IPS-18a (cell line): ENCODE measurements at regions not wholly inside any gene's neighbourhood (a gene's known extent, or its start where the extent isn't known, plus 50 kb on each side); places are given as distances from the start of the nearest gene placed in this dataset.

ENCODE experiments used
- H3K27ac ChIP-seq: one replicate; pipeline ENCODE4 v1.5.1; 2013; ENCODE audit warnings: low read length
- H3K27me3 ChIP-seq: one replicate; pipeline ENCODE4 v1.6.1; 2013; ENCODE audit warnings: mild to moderate bottlenecking, low read length; ENCODE audit not compliant: control insufficient read depth, insufficient read depth
- H3K36me3 ChIP-seq: one replicate; pipeline ENCODE4 v1.6.1; 2013; ENCODE audit warnings: low read depth, low read length; ENCODE audit not compliant: control insufficient read depth
- H3K4me1 ChIP-seq: one replicate; pipeline ENCODE4 v1.6.1; 2013; ENCODE audit warnings: low read depth, low read length; ENCODE audit not compliant: control insufficient read depth
- H3K4me3 ChIP-seq: one replicate; pipeline ENCODE4 v1.5.1; 2013; ENCODE audit warnings: low read length
- H3K9ac ChIP-seq: one replicate; pipeline ENCODE4 v1.6.1; 2013; ENCODE audit warnings: mild to moderate bottlenecking, low read length, moderate library complexity
- H3K9me3 ChIP-seq: one replicate; pipeline ENCODE4 v1.6.1; 2013; ENCODE audit warnings: low read depth, low read length; ENCODE audit not compliant: control insufficient read depth

- no peaks in the 10 kb centered on the region for H3K4me1 ChIP-seq
- no peak overlapping the region for H3K4me3 ChIP-seq
- H3K9ac ChIP-seq = no peak overlapping the region
- H3K27me3 ChIP-seq = no peaks in the 10 kb centered on the region
- H3K36me3 ChIP-seq = no peaks in the 10 kb centered on the region
- no peak overlapping the region for H3K27ac ChIP-seq
- no peaks in the 10 kb centered on the region for H3K9me3 ChIP-seq
Measured at GRCh38 chr6:145137425-145137824, 597.9 kb downstream of the EPM2A start.

GRCh38 chr6:145138469-145139139 lies 596.7 kb downstream of the EPM2A start:
- H3K9ac ChIP-seq = no peak overlapping the region
- no peaks in the 10 kb centered on the region for H3K9me3 ChIP-seq
- no peak overlapping the region for H3K27ac ChIP-seq
- no peaks in the 10 kb centered on the region for H3K36me3 ChIP-seq
- H3K4me3 ChIP-seq = no peak overlapping the region
- H3K27me3 ChIP-seq = no peaks in the 10 kb centered on the region
- no peaks in the 10 kb centered on the region for H3K4me1 ChIP-seq

- H3K4me3 ChIP-seq = no peak overlapping the region
- H3K27me3 ChIP-seq = no peaks in the 10 kb centered on the region
- H3K36me3 ChIP-seq = no peaks in the 10 kb centered on the region
- no peaks in the 10 kb centered on the region for H3K4me1 ChIP-seq
- H3K9ac ChIP-seq = no peak overlapping the region
- no peaks in the 10 kb centered on the region for H3K9me3 ChIP-seq
- H3K27ac ChIP-seq = no peak overlapping the region
Measured at GRCh38 chr6:145139140-145139850, 596.0 kb downstream of the EPM2A start.

- H3K4me1 ChIP-seq = no peaks in the 10 kb centered on the region
- no peaks in the 10 kb centered on the region for H3K9me3 ChIP-seq
- no peak overlapping the region for H3K4me3 ChIP-seq
- H3K27me3 ChIP-seq = no peaks in the 10 kb centered on the region
- H3K9ac ChIP-seq = no peak overlapping the region
- H3K36me3 ChIP-seq = no peaks in the 10 kb centered on the region
- no peak overlapping the region for H3K27ac ChIP-seq
Measured at GRCh38 chr6:145139895-145140294, 595.4 kb downstream of the EPM2A start.

GRCh38 chr6:145141572-145141971 lies 593.7 kb downstream of the EPM2A start:
- no peaks in the 10 kb centered on the region for H3K27me3 ChIP-seq
- no peaks in the 10 kb centered on the region for H3K4me1 ChIP-seq
- H3K4me3 ChIP-seq = no peak overlapping the region
- H3K9ac ChIP-seq = no peak overlapping the region
- no peaks in the 10 kb centered on the region for H3K36me3 ChIP-seq
- H3K9me3 ChIP-seq = no peaks in the 10 kb centered on the region
- H3K27ac ChIP-seq = no peak overlapping the region

- H3K36me3 ChIP-seq = no peaks in the 10 kb centered on the region
- no peak overlapping the region for H3K27ac ChIP-seq
- H3K27me3 ChIP-seq = no peaks in the 10 kb centered on the region
- no peak overlapping the region for H3K4me3 ChIP-seq
- H3K9me3 ChIP-seq = no peaks in the 10 kb centered on the region
- no peak overlapping the region for H3K9ac ChIP-seq
- no peaks in the 10 kb centered on the region for H3K4me1 ChIP-seq
Measured at GRCh38 chr6:145142958-145143357, 592.4 kb downstream of the EPM2A start.

GRCh38 chr6:145143379-145143778 lies 591.9 kb downstream of the EPM2A start:
- Histone ChIP-seq H3K27ac (no peak overlapping the region), H3K4me3 (no peak overlapping the region), H3K9me3 (no peaks in the 10 kb centered on the region), H3K4me1 (no peaks in the 10 kb centered on the region), H3K36me3 (no peaks in the 10 kb centered on the region), H3K27me3 (no peaks in the 10 kb centered on the region), H3K9ac (no peak overlapping the region)

GRCh38 chr6:145147559-145147958 lies 587.8 kb downstream of the EPM2A start:
- Histone ChIP-seq H3K27me3 (no peaks in the 10 kb centered on the region), H3K9me3 (no peaks in the 10 kb centered on the region), H3K4me1 (peaks cover 3% of the 10 kb centered on the region), H3K4me3 (no peak overlapping the region), H3K36me3 (no peaks in the 10 kb centered on the region), H3K27ac (no peak overlapping the region), H3K9ac (no peak overlapping the region)

- peaks cover 3% of the 10 kb centered on the region for H3K4me1 ChIP-seq
- no peak overlapping the region for H3K27ac ChIP-seq
- H3K9ac ChIP-seq = no peak overlapping the region
- H3K36me3 ChIP-seq = no peaks in the 10 kb centered on the region
- no peaks in the 10 kb centered on the region for H3K9me3 ChIP-seq
- H3K27me3 ChIP-seq = no peaks in the 10 kb centered on the region
- no peak overlapping the region for H3K4me3 ChIP-seq
Measured at GRCh38 chr6:145147981-145148749, 587.2 kb downstream of the EPM2A start.

GRCh38 chr6:145148776-145149175 lies 586.5 kb downstream of the EPM2A start:
- Histone ChIP-seq H3K9ac (no peak overlapping the region), H3K4me1 (peaks cover 3% of the 10 kb centered on the region), H3K27ac (no peak overlapping the region), H3K27me3 (no peaks in the 10 kb centered on the region), H3K36me3 (no peaks in the 10 kb centered on the region), H3K9me3 (no peaks in the 10 kb centered on the region), H3K4me3 (no peak overlapping the region)

GRCh38 chr6:145151624-145152023 lies 583.7 kb downstream of the EPM2A start:
- Histone ChIP-seq H3K9me3 (no peaks in the 10 kb centered on the region), H3K27ac (no peak overlapping the region), H3K9ac (no peak overlapping the region), H3K4me3 (no peak overlapping the region), H3K4me1 (peaks cover 3% of the 10 kb centered on the region), H3K27me3 (no peaks in the 10 kb centered on the region), H3K36me3 (no peaks in the 10 kb centered on the region)
